HG02623 (cell line): ENCODE measurements at regions not wholly inside any gene's neighbourhood (a gene's known extent, or its start where the extent isn't known, plus 50 kb on each side); places are given as distances from the start of the nearest gene placed in this dataset.
"Not testable (repeated sequence)": the region's sequence is repeated elsewhere in the genome, so short reads cannot be mapped to it uniquely, and the experiment has no call there.

Source experiments
- ATAC-seq: cut with Tn5 transposase; IDR thresholded peaks from one replicate; pipeline ENCODE4 v1.9.1; 2021; ENCODE audit warnings: moderate library complexity; ENCODE audit not compliant: unreplicated experiment

- no peak for ATAC-seq
These were observed 184.5 kb upstream of the FBN2 start for GRCh38 chr5:128722551-128722950.

GRCh38 chr5:128730021-128730420 is 192.0 kb upstream of the FBN2 start:
- not testable (repeated sequence) for ATAC-seq

GRCh38 chr5:128735656-128736055 is 197.6 kb upstream of the FBN2 start:
- not testable (repeated sequence) for ATAC-seq

GRCh38 chr5:128736553-128736952 is 198.5 kb upstream of the FBN2 start:
- ATAC-seq, result no peak

- ATAC-seq, result no peak
These were observed 211.3 kb upstream of the FBN2 start for GRCh38 chr5:128749136-128749898.

GRCh38 chr5:128750155-128750554 is 212.1 kb upstream of the FBN2 start:
- ATAC-seq, result no peak

GRCh38 chr5:128757196-128757959 is 207.9 kb upstream of the SLC27A6 start:
- no peak for ATAC-seq

- ATAC-seq, result no peak
These were observed 202.5 kb upstream of the SLC27A6 start for GRCh38 chr5:128762661-128763306.

- ATAC-seq, result no peak
These were observed 202.0 kb upstream of the SLC27A6 start for GRCh38 chr5:128763321-128763720.

GRCh38 chr5:128764601-128765310 is 200.5 kb upstream of the SLC27A6 start:
- ATAC-seq, result no peak

GRCh38 chr5:128765448-128766061 is 199.7 kb upstream of the SLC27A6 start:
- ATAC-seq, result no peak

- ATAC-seq, result no peak
These were observed 198.9 kb upstream of the SLC27A6 start for GRCh38 chr5:128766406-128766805.

- ATAC-seq, result no peak
These were observed 194.4 kb upstream of the SLC27A6 start for GRCh38 chr5:128770907-128771306.

GRCh38 chr5:128772356-128772755 is 192.9 kb upstream of the SLC27A6 start:
- no peak for ATAC-seq

GRCh38 chr5:128773378-128773777 is 191.9 kb upstream of the SLC27A6 start:
- ATAC-seq, result no peak

- ATAC-seq, result no peak
These were observed 190.7 kb upstream of the SLC27A6 start for GRCh38 chr5:128774605-128775004.

- ATAC-seq, result no peak
These were observed 189.7 kb upstream of the SLC27A6 start for GRCh38 chr5:128775558-128775957.

- peak; percentile 85 for ATAC-seq
These were observed 188.2 kb upstream of the SLC27A6 start for GRCh38 chr5:128777052-128777451.

- no peak for ATAC-seq
These were observed 186.8 kb upstream of the SLC27A6 start for GRCh38 chr5:128778474-128778873.

GRCh38 chr5:128782446-128782845 is 182.8 kb upstream of the SLC27A6 start:
- no peak for ATAC-seq

- no peak for ATAC-seq
These were observed 180.6 kb upstream of the SLC27A6 start for GRCh38 chr5:128784726-128785125.
